ENCODE measurements at regions not wholly inside any gene's neighbourhood (a gene's known extent, or its start where the extent isn't known, plus 50 kb on each side); places are given as distances from the start of the nearest gene placed in this dataset.

- peak; percentile 79; the same call in 1 of the 2 replicates for TF ChIP-seq FOXM1 (IDR thresholded peaks at IDR 0.05; ENCODE audit: low read depth)
- no peak for TF ChIP-seq ZBTB33 (IDR thresholded peaks at IDR 0.05; ENCODE audit: borderline replicate concordance, low read depth)
- no peak for TF ChIP-seq TAF1 (IDR thresholded peaks at IDR 0.05; ENCODE audit: borderline replicate concordance, low read depth, low read length)
- TF ChIP-seq, protein P1, sequence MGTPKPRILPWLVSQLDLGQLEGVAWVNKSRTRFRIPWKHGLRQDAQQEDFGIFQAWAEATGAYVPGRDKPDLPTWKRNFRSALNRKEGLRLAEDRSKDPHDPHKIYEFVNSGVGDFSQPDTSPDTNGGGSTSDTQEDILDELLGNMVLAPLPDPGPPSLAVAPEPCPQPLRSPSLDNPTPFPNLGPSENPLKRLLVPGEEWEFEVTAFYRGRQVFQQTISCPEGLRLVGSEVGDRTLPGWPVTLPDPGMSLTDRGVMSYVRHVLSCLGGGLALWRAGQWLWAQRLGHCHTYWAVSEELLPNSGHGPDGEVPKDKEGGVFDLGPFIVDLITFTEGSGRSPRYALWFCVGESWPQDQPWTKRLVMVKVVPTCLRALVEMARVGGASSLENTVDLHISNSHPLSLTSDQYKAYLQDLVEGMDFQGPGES (IDR thresholded peaks at IDR 0.05; ENCODE audit: low read depth, low read length) = no peak
- TF ChIP-seq YY1 (IDR thresholded peaks at IDR 0.05; ENCODE audit: low read depth) = no peak
- TF ChIP-seq CHD2 (IDR thresholded peaks at IDR 0.05; ENCODE audit: low read length, partially characterized antibody) = peak; percentile 73
- TF ChIP-seq FOSL2 (IDR thresholded peaks at IDR 0.05; ENCODE audit: borderline replicate concordance, low read depth) = no peak
- TF ChIP-seq PBX3 (IDR thresholded peaks at IDR 0.05) = peak; percentile 58
- no peak for TF ChIP-seq RFX5 (IDR thresholded peaks at IDR 0.05; ENCODE audit: low read length)
- TF ChIP-seq TEAD4 (IDR thresholded peaks at IDR 0.05; ENCODE audit: borderline replicate concordance, insufficient read depth) = peak; percentile 71
- peak; percentile 59 for TF ChIP-seq JUND (IDR thresholded peaks at IDR 0.05)
- peak; percentile 84 to 93 for TF ChIP-seq EP300 (IDR thresholded peaks at IDR 0.05; ENCODE audit: borderline replicate concordance in 1 of 2, low read depth in 1 of 2, low read length in 1 of 2)
- no peak for TF ChIP-seq EZH2phosphoT487 (IDR thresholded peaks at IDR 0.05; ENCODE audit: borderline replicate concordance, low read depth)
- peak; percentile 90 for TF ChIP-seq TCF12 (IDR thresholded peaks at IDR 0.05)
- TF ChIP-seq ELF1 (IDR thresholded peaks at IDR 0.05) = no peak
- TF ChIP-seq, protein P2, sequence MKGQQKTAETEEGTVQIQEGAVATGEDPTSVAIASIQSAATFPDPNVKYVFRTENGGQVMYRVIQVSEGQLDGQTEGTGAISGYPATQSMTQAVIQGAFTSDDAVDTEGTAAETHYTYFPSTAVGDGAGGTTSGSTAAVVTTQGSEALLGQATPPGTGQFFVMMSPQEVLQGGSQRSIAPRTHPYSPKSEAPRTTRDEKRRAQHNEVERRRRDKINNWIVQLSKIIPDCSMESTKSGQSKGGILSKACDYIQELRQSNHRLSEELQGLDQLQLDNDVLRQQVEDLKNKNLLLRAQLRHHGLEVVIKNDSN (IDR thresholded peaks at IDR 0.05; ENCODE audit: borderline replicate concordance, low read depth) = no peak
- peak; percentile 66; the same call in 1 of the 2 replicates for TF ChIP-seq MXI1 (IDR thresholded peaks at IDR 0.05; ENCODE audit: low read depth, low read length)
- TF ChIP-seq RCOR1 (IDR thresholded peaks at IDR 0.05; ENCODE audit: low read length) = peak; percentile 93
- TF ChIP-seq, protein P3, sequence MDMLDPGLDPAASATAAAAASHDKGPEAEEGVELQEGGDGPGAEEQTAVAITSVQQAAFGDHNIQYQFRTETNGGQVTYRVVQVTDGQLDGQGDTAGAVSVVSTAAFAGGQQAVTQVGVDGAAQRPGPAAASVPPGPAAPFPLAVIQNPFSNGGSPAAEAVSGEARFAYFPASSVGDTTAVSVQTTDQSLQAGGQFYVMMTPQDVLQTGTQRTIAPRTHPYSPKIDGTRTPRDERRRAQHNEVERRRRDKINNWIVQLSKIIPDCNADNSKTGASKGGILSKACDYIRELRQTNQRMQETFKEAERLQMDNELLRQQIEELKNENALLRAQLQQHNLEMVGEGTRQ (IDR thresholded peaks at IDR 0.05; ENCODE audit: borderline replicate concordance, low read depth, low read length) = no peak
- TF ChIP-seq RAD21 (IDR thresholded peaks at IDR 0.05; ENCODE audit: low read length) = peak; percentile 26; the same call in 1 of the 2 replicates
- peak; percentile 64; the same call in 1 of the 2 replicates for TF ChIP-seq RXRA (IDR thresholded peaks at IDR 0.05; ENCODE audit: borderline replicate concordance, low read depth)
Measured at GRCh38 chr5:110963495-110963894, 108.0 kb upstream of the TSLP start (continued).

Measured in SK-N-SH (cell line).